Panc1 (cell line): ENCODE measurements at regions not wholly inside any gene's neighbourhood (a gene's known extent, or its start where the extent isn't known, plus 50 kb on each side); places are given as distances from the start of the nearest gene placed in this dataset.

Experiments used
- ATAC-seq: fragments of 200-7000 bp; cut with Tn5 transposase; 2 replicates; pipeline ENCODE4 v1.9.1; 2020; ENCODE audit warnings: mild to moderate bottlenecking, moderate library complexity
- BruUV-seq: library from RNA; stranded (reverse); fragments of 400-500 nt; replicated peaks from 2 replicates; lab custom pipeline; 2021; lab: Mats Ljungman, UMichigan
- CTCF ChIA-PET: fragments of 300-600 bp; sonication (Branson Sonifier 250); formaldehyde crosslinking; loops from one replicate; lab custom pipeline; 2022; ENCODE audit warnings: antibody characterized with exemption; lab: Charles Lee
- POLR2A ChIA-PET: fragments of 300-600 bp; sonication (Branson Sonifier 250); formaldehyde crosslinking; loops from one replicate; lab custom pipeline; 2022; ENCODE audit warnings: antibody characterized with exemption; lab: Charles Lee
- DNase-seq: peaks from one replicate; pipeline ENCODE4 v3.0.0-alpha.2; 2010; ENCODE audit warnings: low read depth, low spot score
- H3K27ac ChIP-seq: 2 replicates; pipeline ENCODE4 v1.5.1; 2011; ENCODE audit warnings: mild to moderate bottlenecking, low read length, inconsistent platforms
- H3K27me3 ChIP-seq: fragments of 200-500 bp; sonication (Bioruptor generic); 2 replicates; pipeline ENCODE4 v1.6.0; 2014; ENCODE audit warnings: low read length, inconsistent platforms; ENCODE audit not compliant: control insufficient read depth, insufficient read depth
- H3K36me3 ChIP-seq: fragments of 200-500 bp; sonication (Bioruptor generic); 2 replicates; pipeline ENCODE4 v1.5.1; 2014; ENCODE audit warnings: inconsistent platforms, mild to moderate bottlenecking, low read length, moderate library complexity; ENCODE audit not compliant: control insufficient read depth, insufficient read depth
- H3K4me1 ChIP-seq: 2 replicates; pipeline ENCODE4 v1.5.1; 2011; ENCODE audit warnings: inconsistent platforms, mild to moderate bottlenecking, low read length, moderate library complexity; ENCODE audit not compliant: control insufficient read depth, insufficient read depth
- H3K4me3 ChIP-seq, 2 experiments: 2 replicates each; pipeline ENCODE4 v1.5.1; 2011 to 2012; ENCODE audit warnings: low read depth in 2 of 2, low read length in 2 of 2, mild to moderate bottlenecking in 2 of 2, inconsistent platforms in 1 of 2, moderate library complexity in 1 of 2
- H3K9me3 ChIP-seq: fragments of 200-500 bp; sonication (Bioruptor generic); 2 replicates; pipeline ENCODE4 v1.5.1; 2014; ENCODE audit warnings: low read depth, mild to moderate bottlenecking, inconsistent platforms, low read length, moderate library complexity; ENCODE audit not compliant: control insufficient read depth, insufficient read depth
- POLR2AphosphoS5 ChIP-seq: IDR thresholded peaks from 2 replicates; pipeline ENCODE4 v1.6.1; 2012; ENCODE audit warnings: mild to moderate bottlenecking, low read depth, low read length, moderate library complexity
- SIN3A ChIP-seq: IDR thresholded peaks from 2 replicates; pipeline ENCODE4 v1.6.1; 2012; ENCODE audit warnings: low read depth, mild to moderate bottlenecking, low read length, moderate library complexity, borderline replicate concordance; ENCODE audit not compliant: insufficient read depth
- TCF7L2 ChIP-seq: IDR thresholded peaks from 2 replicates; pipeline ENCODE4 v1.6.1; 2011; ENCODE audit warnings: mild to moderate bottlenecking, low read depth, low read length, inconsistent platforms
- in situ Hi-C: cut with HindIII; loops from 2 replicates; pipeline ENCODE4 v1.10.0; 2016; ENCODE audit warnings: low sequenced_read_pairs, low pct_unique_long_range_greater_than_20kb
- intact Hi-C: fragments of 100-400 bp; cut with micrococcal nuclease; formaldehyde crosslinking; loops from one replicate; pipeline ENCODE4 v1.10.0; 2022; ENCODE audit not compliant: unreplicated experiment
- TF ChIP-seq, protein P1 (sequence below), 2 experiments: IDR thresholded peaks; 2 replicates each; pipeline ENCODE4 v1.6.1; 2011 to 2012; ENCODE audit warnings: low read depth in 2 of 2, control low read depth in 1 of 2, low read length in 1 of 2, mild to moderate bottlenecking in 1 of 2, moderate library complexity in 1 of 2; ENCODE audit not compliant: insufficient read depth in 1 of 2
- TF ChIP-seq, protein P2 (sequence below): fragments of 450-650 bp; IDR thresholded peaks from 2 replicates; pipeline ENCODE4 v1.5.1; 2017; ENCODE audit warnings: mild to moderate bottlenecking

DNA sequence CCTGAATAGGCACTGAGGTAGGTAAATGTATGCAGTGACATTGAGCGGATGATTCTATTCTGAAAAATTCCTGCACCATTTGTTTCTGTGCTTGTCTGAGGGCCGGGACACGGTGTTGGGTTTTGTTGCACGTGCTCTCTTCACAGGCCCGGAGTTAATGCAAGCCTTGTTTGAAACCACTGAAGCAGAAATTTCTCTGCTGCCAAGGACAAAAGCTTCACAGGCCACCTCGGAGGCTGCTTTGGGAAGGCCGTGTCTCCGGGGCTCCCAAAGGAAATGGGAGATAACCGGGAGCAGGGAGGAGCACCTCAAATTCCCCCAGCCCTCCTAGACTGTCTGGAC is 179.4 kb downstream of the OPA1 start:
- ATAC-seq (no peak), DNase-seq (no peak)
- TF ChIP-seq, protein P1, sequence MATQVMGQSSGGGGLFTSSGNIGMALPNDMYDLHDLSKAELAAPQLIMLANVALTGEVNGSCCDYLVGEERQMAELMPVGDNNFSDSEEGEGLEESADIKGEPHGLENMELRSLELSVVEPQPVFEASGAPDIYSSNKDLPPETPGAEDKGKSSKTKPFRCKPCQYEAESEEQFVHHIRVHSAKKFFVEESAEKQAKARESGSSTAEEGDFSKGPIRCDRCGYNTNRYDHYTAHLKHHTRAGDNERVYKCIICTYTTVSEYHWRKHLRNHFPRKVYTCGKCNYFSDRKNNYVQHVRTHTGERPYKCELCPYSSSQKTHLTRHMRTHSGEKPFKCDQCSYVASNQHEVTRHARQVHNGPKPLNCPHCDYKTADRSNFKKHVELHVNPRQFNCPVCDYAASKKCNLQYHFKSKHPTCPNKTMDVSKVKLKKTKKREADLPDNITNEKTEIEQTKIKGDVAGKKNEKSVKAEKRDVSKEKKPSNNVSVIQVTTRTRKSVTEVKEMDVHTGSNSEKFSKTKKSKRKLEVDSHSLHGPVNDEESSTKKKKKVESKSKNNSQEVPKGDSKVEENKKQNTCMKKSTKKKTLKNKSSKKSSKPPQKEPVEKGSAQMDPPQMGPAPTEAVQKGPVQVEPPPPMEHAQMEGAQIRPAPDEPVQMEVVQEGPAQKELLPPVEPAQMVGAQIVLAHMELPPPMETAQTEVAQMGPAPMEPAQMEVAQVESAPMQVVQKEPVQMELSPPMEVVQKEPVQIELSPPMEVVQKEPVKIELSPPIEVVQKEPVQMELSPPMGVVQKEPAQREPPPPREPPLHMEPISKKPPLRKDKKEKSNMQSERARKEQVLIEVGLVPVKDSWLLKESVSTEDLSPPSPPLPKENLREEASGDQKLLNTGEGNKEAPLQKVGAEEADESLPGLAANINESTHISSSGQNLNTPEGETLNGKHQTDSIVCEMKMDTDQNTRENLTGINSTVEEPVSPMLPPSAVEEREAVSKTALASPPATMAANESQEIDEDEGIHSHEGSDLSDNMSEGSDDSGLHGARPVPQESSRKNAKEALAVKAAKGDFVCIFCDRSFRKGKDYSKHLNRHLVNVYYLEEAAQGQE (IDR thresholded peaks at IDR 0.05; ENCODE audit: insufficient read depth in 1 of 2, low read depth in 2 of 2, low read length in 1 of 2), result no peak
- TF ChIP-seq TCF7L2 (no peak), SIN3A (no peak), POLR2AphosphoS5 (no peak)
- TF ChIP-seq, protein P2, sequence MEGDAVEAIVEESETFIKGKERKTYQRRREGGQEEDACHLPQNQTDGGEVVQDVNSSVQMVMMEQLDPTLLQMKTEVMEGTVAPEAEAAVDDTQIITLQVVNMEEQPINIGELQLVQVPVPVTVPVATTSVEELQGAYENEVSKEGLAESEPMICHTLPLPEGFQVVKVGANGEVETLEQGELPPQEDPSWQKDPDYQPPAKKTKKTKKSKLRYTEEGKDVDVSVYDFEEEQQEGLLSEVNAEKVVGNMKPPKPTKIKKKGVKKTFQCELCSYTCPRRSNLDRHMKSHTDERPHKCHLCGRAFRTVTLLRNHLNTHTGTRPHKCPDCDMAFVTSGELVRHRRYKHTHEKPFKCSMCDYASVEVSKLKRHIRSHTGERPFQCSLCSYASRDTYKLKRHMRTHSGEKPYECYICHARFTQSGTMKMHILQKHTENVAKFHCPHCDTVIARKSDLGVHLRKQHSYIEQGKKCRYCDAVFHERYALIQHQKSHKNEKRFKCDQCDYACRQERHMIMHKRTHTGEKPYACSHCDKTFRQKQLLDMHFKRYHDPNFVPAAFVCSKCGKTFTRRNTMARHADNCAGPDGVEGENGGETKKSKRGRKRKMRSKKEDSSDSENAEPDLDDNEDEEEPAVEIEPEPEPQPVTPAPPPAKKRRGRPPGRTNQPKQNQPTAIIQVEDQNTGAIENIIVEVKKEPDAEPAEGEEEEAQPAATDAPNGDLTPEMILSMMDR, result no peak
- ChIA-PET POLR2A (no interaction called here), CTCF (no interaction called here)
- Histone ChIP-seq H3K4me1 (no peaks in the 10 kb centered on the region), H3K36me3 (no peaks in the 10 kb centered on the region), H3K4me3 (no peak overlapping the region), H3K9me3 (no peaks in the 10 kb centered on the region), H3K27me3 (no peaks in the 10 kb centered on the region), H3K27ac (no peak overlapping the region)
- no TSS peak for BruUV-seq
- in situ Hi-C loops (loop anchor here (25.0 kb wide), 1 partner anchor 540 kb away; no protein-coding TSS in a partner anchor), intact Hi-C loops (no loop called here)

DNA sequence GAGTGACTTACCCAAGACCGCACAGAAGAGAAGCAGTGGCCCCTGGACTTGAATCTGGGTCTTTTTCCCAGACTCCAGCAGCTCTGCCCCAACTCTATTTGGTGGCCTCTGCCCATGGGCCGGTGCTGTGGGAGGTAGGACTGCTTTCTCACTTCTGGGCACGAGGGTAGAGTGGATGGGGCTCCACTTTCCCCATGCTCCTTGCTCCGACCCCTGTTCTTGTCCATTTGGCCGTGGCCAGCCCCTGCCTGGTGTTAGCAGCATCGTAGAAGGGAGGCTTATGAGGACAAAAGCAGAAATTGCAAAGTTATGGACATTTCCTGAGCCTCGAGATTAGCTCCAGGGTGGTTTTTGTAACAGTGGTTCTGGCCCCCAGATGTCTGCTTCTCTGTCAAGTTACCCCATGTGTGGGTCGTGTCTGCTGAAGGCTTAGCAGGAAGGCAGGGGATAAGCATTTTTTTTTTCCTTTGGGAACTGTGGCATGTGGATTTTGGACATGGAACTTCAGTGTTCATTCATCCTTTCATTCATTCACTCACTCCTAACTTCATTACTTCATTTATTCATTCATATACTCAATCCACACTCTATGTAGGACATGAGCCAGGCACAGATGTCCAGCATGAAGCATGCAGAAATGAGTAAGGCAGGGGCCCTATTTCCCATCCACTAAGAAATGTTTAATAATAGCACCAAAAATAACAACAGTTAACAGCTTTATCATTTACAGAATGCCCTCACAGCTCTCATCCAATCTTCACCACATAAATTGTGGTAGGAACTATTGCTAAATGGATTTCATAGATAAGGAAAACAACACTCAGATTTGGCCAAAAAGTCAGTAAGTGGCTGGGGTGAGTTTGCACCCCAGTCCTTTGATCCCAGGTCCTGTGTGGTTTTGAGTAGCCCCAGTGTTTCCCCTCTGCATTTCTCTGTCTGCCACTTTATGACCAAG is 180.5 kb downstream of the OPA1 start:
- no peak for TF ChIP-seq POLR2AphosphoS5
- TF ChIP-seq SIN3A, result no peak
- TF ChIP-seq, protein P1 (IDR thresholded peaks at IDR 0.05; ENCODE audit: insufficient read depth in 1 of 2, low read depth in 2 of 2, low read length in 1 of 2), result no peak
- TF ChIP-seq TCF7L2, result no peak
- TF ChIP-seq, protein P2, result no peak
- intact Hi-C loops (no loop called here), in situ Hi-C loops (loop anchor here (25.0 kb wide), 1 partner anchor 539 kb away; no protein-coding TSS in a partner anchor)
- ChIA-PET CTCF (no interaction called here), POLR2A (interaction anchor here (0.6 kb wide), 1 partner anchor 277 kb away, joined by 3 read pairs; no protein-coding TSS in a partner anchor)
- H3K4me1 ChIP-seq, result no peaks in the 10 kb centered on the region
- no peak overlapping the region for H3K27ac ChIP-seq
- BruUV-seq, result no TSS peak
- DNase-seq, result no peak
- ATAC-seq, result no peak
- H3K9me3 ChIP-seq, result no peaks in the 10 kb centered on the region
- no peaks in the 10 kb centered on the region for H3K27me3 ChIP-seq
- H3K36me3 ChIP-seq, result no peaks in the 10 kb centered on the region
- H3K4me3 ChIP-seq, result no peak overlapping the region
